ENCODE measurements at regions not wholly inside any gene's neighbourhood (a gene's known extent, or its start where the extent isn't known, plus 50 kb on each side); places are given as distances from the start of the nearest gene placed in this dataset.

- no TSS peak for BruUV-seq (replicated peaks)
- Histone ChIP-seq H3K4me2 (ENCODE audit: insufficient read depth, low read length) (no peak overlapping the region), H3K9ac (replicated peaks; ENCODE audit: extremely low read depth, insufficient read depth, low read length) (no peak overlapping the region), H4K20me1 (replicated peaks; ENCODE audit: control insufficient read depth, extremely low read depth, insufficient read depth, low read length) (no peaks in the 10 kb centered on the region), H3K9me3 (replicated peaks; ENCODE audit: control insufficient read depth, insufficient read depth, low read length) (no peaks in the 10 kb centered on the region), H3K27ac (ENCODE audit: insufficient read depth, low read depth, low read length) (no peak overlapping the region), H3K9me1 (replicated peaks; ENCODE audit: control insufficient read depth, extremely low read depth, insufficient read depth, low read length) (no peaks in the 10 kb centered on the region), H3K4me3 (replicated peaks in 1 of 3; ENCODE audit: insufficient read depth in 1 of 3, low read depth in 1 of 3, low read length in 3 of 3) (no peak overlapping the region), H3K27me3 (ENCODE audit: control insufficient read depth in 2 of 2, insufficient read depth in 2 of 2, low read length in 2 of 2) (no peaks in the 10 kb centered on the region), H3K4me1 (ENCODE audit: control insufficient read depth, extremely low read depth, insufficient read depth, low read length) (no peaks in the 10 kb centered on the region), H2AFZ (ENCODE audit: low read depth, low read length) (no peak overlapping the region), H3K79me2 (ENCODE audit: control insufficient read depth, insufficient read depth, low read length) (no peaks in the 10 kb centered on the region), H3K36me3 (ENCODE audit: control insufficient read depth in 2 of 2, extremely low read depth in 1 of 2, insufficient read depth in 2 of 2, low read length in 2 of 2) (no peaks in the 10 kb centered on the region)
- intact Hi-C loops (cut with micrococcal nuclease) (no loop called here), dilution Hi-C loops (cut with MboI; ENCODE audit: extremely low pct_ligation_motif_present, low sequenced_read_pairs) (no loop called here)
- ChIA-PET CTCF (no interaction called here), POLR2A (no interaction called here)
- DNase-seq (ENCODE audit: low read depth, low spot score), result no peak
- TF ChIP-seq MYC (IDR thresholded peaks at IDR 0.05; ENCODE audit: low read depth, low read length) (no peak), GATA2 (IDR thresholded peaks at IDR 0.05; ENCODE audit: insufficient read depth, insufficient read length, low read depth, low read length) (no peak), POLR2AphosphoS5 (IDR thresholded peaks at IDR 0.05; ENCODE audit: insufficient read depth, low read depth, low read length) (no peak), POLR2A (IDR thresholded peaks at IDR 0.05; ENCODE audit: low read depth, low read length) (no peak), EZH2 (IDR thresholded peaks at IDR 0.05; ENCODE audit: borderline replicate concordance, low read depth, low read length, severe bottlenecking) (no peak), FOS (IDR thresholded peaks at IDR 0.05; ENCODE audit: borderline replicate concordance, insufficient read depth, low read length) (no peak), JUN (IDR thresholded peaks at IDR 0.05; ENCODE audit: borderline replicate concordance, insufficient read depth, insufficient read length, low read depth) (no peak)
- TF ChIP-seq, protein P1, sequence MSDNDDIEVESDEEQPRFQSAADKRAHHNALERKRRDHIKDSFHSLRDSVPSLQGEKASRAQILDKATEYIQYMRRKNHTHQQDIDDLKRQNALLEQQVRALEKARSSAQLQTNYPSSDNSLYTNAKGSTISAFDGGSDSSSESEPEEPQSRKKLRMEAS (IDR thresholded peaks at IDR 0.05; ENCODE audit: insufficient read depth, insufficient read length), result no peak
- TF ChIP-seq, protein P2, sequence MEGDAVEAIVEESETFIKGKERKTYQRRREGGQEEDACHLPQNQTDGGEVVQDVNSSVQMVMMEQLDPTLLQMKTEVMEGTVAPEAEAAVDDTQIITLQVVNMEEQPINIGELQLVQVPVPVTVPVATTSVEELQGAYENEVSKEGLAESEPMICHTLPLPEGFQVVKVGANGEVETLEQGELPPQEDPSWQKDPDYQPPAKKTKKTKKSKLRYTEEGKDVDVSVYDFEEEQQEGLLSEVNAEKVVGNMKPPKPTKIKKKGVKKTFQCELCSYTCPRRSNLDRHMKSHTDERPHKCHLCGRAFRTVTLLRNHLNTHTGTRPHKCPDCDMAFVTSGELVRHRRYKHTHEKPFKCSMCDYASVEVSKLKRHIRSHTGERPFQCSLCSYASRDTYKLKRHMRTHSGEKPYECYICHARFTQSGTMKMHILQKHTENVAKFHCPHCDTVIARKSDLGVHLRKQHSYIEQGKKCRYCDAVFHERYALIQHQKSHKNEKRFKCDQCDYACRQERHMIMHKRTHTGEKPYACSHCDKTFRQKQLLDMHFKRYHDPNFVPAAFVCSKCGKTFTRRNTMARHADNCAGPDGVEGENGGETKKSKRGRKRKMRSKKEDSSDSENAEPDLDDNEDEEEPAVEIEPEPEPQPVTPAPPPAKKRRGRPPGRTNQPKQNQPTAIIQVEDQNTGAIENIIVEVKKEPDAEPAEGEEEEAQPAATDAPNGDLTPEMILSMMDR (IDR thresholded peaks at IDR 0.05; ENCODE audit: extremely low read depth in 1 of 2, insufficient read depth in 1 of 2, low read depth in 1 of 2, low read length in 2 of 2), result no peak
- FAIRE-seq, result no peak
Observed at GRCh38 chr2:193793914-193794313, 1599.2 kb upstream of the TMEFF2 start.

Measured in endothelial cell of umbilical vein (primary cell).